ENCODE measurements at regions not wholly inside any gene's neighbourhood (a gene's known extent, or its start where the extent isn't known, plus 50 kb on each side); places are given as distances from the start of the nearest gene placed in this dataset.

- TF ChIP-seq, protein P1, sequence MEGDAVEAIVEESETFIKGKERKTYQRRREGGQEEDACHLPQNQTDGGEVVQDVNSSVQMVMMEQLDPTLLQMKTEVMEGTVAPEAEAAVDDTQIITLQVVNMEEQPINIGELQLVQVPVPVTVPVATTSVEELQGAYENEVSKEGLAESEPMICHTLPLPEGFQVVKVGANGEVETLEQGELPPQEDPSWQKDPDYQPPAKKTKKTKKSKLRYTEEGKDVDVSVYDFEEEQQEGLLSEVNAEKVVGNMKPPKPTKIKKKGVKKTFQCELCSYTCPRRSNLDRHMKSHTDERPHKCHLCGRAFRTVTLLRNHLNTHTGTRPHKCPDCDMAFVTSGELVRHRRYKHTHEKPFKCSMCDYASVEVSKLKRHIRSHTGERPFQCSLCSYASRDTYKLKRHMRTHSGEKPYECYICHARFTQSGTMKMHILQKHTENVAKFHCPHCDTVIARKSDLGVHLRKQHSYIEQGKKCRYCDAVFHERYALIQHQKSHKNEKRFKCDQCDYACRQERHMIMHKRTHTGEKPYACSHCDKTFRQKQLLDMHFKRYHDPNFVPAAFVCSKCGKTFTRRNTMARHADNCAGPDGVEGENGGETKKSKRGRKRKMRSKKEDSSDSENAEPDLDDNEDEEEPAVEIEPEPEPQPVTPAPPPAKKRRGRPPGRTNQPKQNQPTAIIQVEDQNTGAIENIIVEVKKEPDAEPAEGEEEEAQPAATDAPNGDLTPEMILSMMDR (IDR thresholded peaks at IDR 0.05; ENCODE audit: low read depth, low read length): no peak
- TF ChIP-seq POLR2A (IDR thresholded peaks at IDR 0.05; ENCODE audit: extremely low read depth, insufficient read length) (no peak), MYC (IDR thresholded peaks at IDR 0.05; ENCODE audit: low read depth, low read length) (no peak)
- TF ChIP-seq, protein P2, sequence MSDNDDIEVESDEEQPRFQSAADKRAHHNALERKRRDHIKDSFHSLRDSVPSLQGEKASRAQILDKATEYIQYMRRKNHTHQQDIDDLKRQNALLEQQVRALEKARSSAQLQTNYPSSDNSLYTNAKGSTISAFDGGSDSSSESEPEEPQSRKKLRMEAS (IDR thresholded peaks at IDR 0.05; ENCODE audit: low read depth, low read length): no peak
- no peak overlapping the region for H3K4me3 ChIP-seq (ENCODE audit: low read depth, low read length)
- DNase-seq (ENCODE audit: low read depth): no peak
Observed at GRCh38 chr1:34330061-34330460, 153.4 kb downstream of the C1orf94 start.

DNA sequence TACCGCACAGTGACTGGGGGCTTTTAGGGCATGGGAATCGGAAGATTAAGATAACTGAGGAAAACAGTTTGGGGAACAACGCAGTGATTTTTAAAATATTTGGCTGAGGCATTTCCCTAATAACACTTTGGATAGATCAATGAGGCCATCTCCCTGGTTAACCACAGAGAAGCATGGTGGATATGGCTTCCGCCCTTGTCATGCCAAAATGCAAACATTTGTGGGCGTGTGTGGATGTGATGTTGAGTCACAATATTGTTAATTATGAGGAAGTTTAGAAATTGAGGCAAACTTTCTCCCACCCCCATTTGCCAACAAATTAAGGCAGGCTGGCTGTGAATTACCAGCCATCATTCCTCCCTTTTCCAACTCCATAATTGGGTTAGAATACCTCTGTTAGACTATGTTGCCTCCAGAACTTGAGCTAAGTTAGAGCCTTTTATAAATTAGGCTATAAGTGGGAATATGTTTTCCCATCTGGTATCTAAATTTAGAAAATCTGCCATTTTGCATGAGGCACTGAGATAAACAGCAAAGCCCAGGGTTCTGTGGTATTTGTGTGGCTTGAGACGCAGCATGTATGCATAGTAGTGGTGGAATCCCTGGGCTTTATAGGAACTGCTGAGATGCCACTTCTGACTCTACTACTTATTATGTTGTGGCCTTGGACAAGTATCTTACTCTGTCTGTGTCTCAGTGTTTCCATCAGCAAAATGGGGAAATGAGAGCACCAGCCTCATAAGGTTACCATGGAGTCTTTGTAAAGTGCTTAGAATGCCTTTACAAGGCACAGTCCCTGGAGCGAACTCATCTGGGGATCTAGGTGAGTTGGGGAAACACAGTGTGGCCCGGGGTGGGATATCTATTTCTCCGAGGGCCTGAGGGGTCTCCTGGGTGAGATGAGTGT lies 154.6 kb downstream of the C1orf94 start:
- H3K4me3 ChIP-seq (ENCODE audit: low read depth, low read length): no peak overlapping the region
- DNase-seq (ENCODE audit: low read depth): no peak
- TF ChIP-seq POLR2A (IDR thresholded peaks at IDR 0.05; ENCODE audit: extremely low read depth, insufficient read length) (no peak), MYC (IDR thresholded peaks at IDR 0.05; ENCODE audit: low read depth, low read length) (no peak)
- TF ChIP-seq, protein P2 (IDR thresholded peaks at IDR 0.05; ENCODE audit: low read depth, low read length): no peak
- TF ChIP-seq, protein P1 (IDR thresholded peaks at IDR 0.05; ENCODE audit: low read depth, low read length): no peak

DNA sequence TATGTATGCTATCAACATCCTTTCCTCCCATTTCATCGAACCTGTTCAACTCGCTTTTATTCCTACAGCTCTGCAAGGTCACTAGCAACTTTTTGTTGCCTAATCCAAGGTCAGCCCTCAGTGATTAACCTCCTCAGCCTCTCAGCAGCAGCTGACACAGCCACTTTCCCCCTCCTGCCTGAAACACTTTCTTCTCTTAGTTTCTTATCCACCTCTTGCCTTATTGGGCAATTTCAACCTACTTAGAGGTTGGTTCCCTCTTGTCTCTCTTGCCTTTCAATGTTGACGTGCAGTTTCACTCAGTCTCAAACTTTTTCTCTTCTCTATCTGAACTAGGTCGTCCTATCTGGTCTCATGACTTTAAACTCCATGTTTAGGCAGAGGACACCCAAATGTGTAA lies 156.3 kb downstream of the C1orf94 start:
- no peak overlapping the region for H3K4me3 ChIP-seq (ENCODE audit: low read depth, low read length)
- no peak for DNase-seq (ENCODE audit: low read depth)
- TF ChIP-seq POLR2A (IDR thresholded peaks at IDR 0.05; ENCODE audit: extremely low read depth, insufficient read length) (no peak), MYC (IDR thresholded peaks at IDR 0.05; ENCODE audit: low read depth, low read length) (no peak)
- TF ChIP-seq, protein P1 (IDR thresholded peaks at IDR 0.05; ENCODE audit: low read depth, low read length): no peak
- TF ChIP-seq, protein P2 (IDR thresholded peaks at IDR 0.05; ENCODE audit: low read depth, low read length): no peak

DNA sequence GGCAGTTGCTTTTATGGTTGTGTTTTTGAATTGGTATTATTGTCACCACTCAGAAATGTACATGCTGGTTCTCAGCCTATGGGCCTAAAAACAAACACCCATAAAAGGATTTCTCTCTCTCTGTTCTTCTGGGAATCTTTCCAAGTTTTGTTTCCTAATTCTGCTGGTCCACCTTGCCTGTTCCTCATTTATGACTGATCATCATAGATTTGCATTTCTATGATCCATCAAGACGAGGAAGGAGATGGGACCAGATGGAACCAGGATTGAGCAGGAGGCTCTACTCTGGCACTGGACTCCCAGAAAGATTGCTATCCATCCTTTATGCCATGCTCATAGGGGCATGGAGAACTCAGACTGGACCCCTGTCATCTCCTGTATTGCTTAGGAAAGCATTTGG lies 162.2 kb downstream of the C1orf94 start:
- DNase-seq (ENCODE audit: low read depth): no peak
- H3K4me3 ChIP-seq (ENCODE audit: low read depth, low read length): no peak overlapping the region
- TF ChIP-seq, protein P2 (IDR thresholded peaks at IDR 0.05; ENCODE audit: low read depth, low read length): no peak
- TF ChIP-seq, protein P1 (IDR thresholded peaks at IDR 0.05; ENCODE audit: low read depth, low read length): no peak
- TF ChIP-seq POLR2A (IDR thresholded peaks at IDR 0.05; ENCODE audit: extremely low read depth, insufficient read length): no peak

- DNase-seq (ENCODE audit: low read depth): no peak
- TF ChIP-seq, protein P1 (IDR thresholded peaks at IDR 0.05; ENCODE audit: low read depth, low read length): no peak
- no peak for TF ChIP-seq POLR2A (IDR thresholded peaks at IDR 0.05; ENCODE audit: extremely low read depth, insufficient read length)
- no peak for TF ChIP-seq MYC (IDR thresholded peaks at IDR 0.05; ENCODE audit: low read depth, low read length)
- TF ChIP-seq, protein P2 (IDR thresholded peaks at IDR 0.05; ENCODE audit: low read depth, low read length): no peak
- no peak overlapping the region for H3K4me3 ChIP-seq (ENCODE audit: low read depth, low read length)
Observed at GRCh38 chr1:34341896-34342295, 165.2 kb downstream of the C1orf94 start.

Data from NB4 (cell line).